T-cell (primary cell): ENCODE measurements at regions not wholly inside any gene's neighbourhood (a gene's known extent, or its start where the extent isn't known, plus 50 kb on each side); places are given as distances from the start of the nearest gene placed in this dataset.

ENCODE experiments used
- ATAC-seq, 4 experiments: fragments of 200-7000 bp in 3 of 4; fragments of 150-1000 bp in 1 of 4; cut with Tn5 transposase; replicated peaks in 1 of 4; 1 replicate in 3 of 4; 2 replicates in 1 of 4; pipeline ENCODE4 v1.10.0; 2021; ENCODE audit warnings: moderate library complexity in 3 of 4, mild to moderate bottlenecking in 2 of 4, moderate number of reproducible peaks in 1 of 4
- CTCF ChIA-PET, 2 donors: fragments of 300-600 bp; sonication (Branson Sonifier 250); formaldehyde crosslinking; loops; one replicate each; lab custom pipeline; 2022; ENCODE audit warnings: antibody characterized with exemption in 2 of 2; lab: Charles Lee
- POLR2A ChIA-PET, 2 donors: fragments of 300-600 bp; sonication (Branson Sonifier 250); formaldehyde crosslinking; loops; one replicate each; lab custom pipeline; 2022; ENCODE audit warnings: antibody characterized with exemption in 2 of 2; lab: Charles Lee
- DNase-seq, 35 experiments: peaks; one replicate each; pipeline versions ENCODE4 v3.0.0 to v3.0.0-alpha.2; 2013 to 2023
- H3K27ac ChIP-seq: one replicate; pipeline ENCODE4 v1.5.1; 2013; ENCODE audit warnings: low read length
- H3K27me3 ChIP-seq, 2 experiments: replicated peaks in 1 of 2; 1 replicate in 1 of 2; 2 replicates in 1 of 2; pipeline versions ENCODE4 v1.6.1 to v1.7.0; 2013; ENCODE audit warnings: low read length in 1 of 2, mixed read lengths in 1 of 2; ENCODE audit not compliant: control insufficient read depth in 2 of 2, insufficient read depth in 2 of 2; ENCODE audit errors: extremely low read depth in 1 of 2
- H3K36me3 ChIP-seq, 2 donors: 1 replicate in 1 of 2; 2 replicates in 1 of 2; pipeline versions ENCODE4 v1.6.1 to v1.7.0; 2013; ENCODE audit warnings: low read length in 1 of 2; ENCODE audit not compliant: control insufficient read depth in 2 of 2, insufficient read depth in 1 of 2; ENCODE audit errors: extremely low read depth in 1 of 2
- H3K4me1 ChIP-seq, 2 experiments: 1 replicate in 1 of 2; 2 replicates in 1 of 2; pipeline versions ENCODE4 v1.6.1 to v1.7.0; 2013; ENCODE audit warnings: low read length in 2 of 2, mixed read lengths in 1 of 2; ENCODE audit not compliant: insufficient read depth in 2 of 2, control insufficient read depth in 1 of 2; ENCODE audit errors: extremely low read depth in 1 of 2
- H3K4me3 ChIP-seq, 2 donors: 1 replicate in 1 of 2; 2 replicates in 1 of 2; pipeline versions ENCODE4 v1.5.1 to v1.7.0; 2013; ENCODE audit warnings: mild to moderate bottlenecking in 2 of 2, low read length in 1 of 2, moderate library complexity in 1 of 2; ENCODE audit not compliant: control insufficient read depth in 1 of 2; ENCODE audit errors: extremely low read depth in 1 of 2
- H3K9me3 ChIP-seq: 2 replicates; pipeline ENCODE4 v1.7.0; 2013
- H3K27ac Mint-ChIP-seq, 2 donors: one replicate each; pipeline ENCODE4 v1.8.0; 2020 to 2021; ENCODE audit warnings: mild to moderate bottlenecking in 2 of 2, mixed read lengths in 2 of 2
- H3K27me3 Mint-ChIP-seq, 2 donors: one replicate each; pipeline ENCODE4 v1.8.0; 2021 to 2022; ENCODE audit warnings: mixed read lengths in 2 of 2
- H3K36me3 Mint-ChIP-seq: one replicate; pipeline ENCODE4 v1.8.0; 2021; ENCODE audit warnings: mixed read lengths
- H3K4me1 Mint-ChIP-seq, 3 donors: one replicate each; pipeline ENCODE4 v1.8.0; 2020 to 2022; ENCODE audit warnings: mixed read lengths in 3 of 3, mild to moderate bottlenecking in 1 of 3
- H3K4me3 Mint-ChIP-seq, 3 donors: one replicate each; pipeline ENCODE4 v1.8.0; 2020 to 2022; ENCODE audit warnings: mild to moderate bottlenecking in 3 of 3, mixed read lengths in 3 of 3, moderate library complexity in 3 of 3
- H3K9me3 Mint-ChIP-seq, 3 donors: one replicate each; pipeline ENCODE4 v1.8.0; 2020 to 2022; ENCODE audit warnings: mixed read lengths in 3 of 3
- WGBS: methylation state at CpG from one replicate; pipeline ENCODE4 v1.1.5; 2013; ENCODE audit warnings: missing lambda C conversion rate; ENCODE audit not compliant: insufficient coverage; 5-methylcytosine and 5-hydroxymethylcytosine counted together

DNA sequence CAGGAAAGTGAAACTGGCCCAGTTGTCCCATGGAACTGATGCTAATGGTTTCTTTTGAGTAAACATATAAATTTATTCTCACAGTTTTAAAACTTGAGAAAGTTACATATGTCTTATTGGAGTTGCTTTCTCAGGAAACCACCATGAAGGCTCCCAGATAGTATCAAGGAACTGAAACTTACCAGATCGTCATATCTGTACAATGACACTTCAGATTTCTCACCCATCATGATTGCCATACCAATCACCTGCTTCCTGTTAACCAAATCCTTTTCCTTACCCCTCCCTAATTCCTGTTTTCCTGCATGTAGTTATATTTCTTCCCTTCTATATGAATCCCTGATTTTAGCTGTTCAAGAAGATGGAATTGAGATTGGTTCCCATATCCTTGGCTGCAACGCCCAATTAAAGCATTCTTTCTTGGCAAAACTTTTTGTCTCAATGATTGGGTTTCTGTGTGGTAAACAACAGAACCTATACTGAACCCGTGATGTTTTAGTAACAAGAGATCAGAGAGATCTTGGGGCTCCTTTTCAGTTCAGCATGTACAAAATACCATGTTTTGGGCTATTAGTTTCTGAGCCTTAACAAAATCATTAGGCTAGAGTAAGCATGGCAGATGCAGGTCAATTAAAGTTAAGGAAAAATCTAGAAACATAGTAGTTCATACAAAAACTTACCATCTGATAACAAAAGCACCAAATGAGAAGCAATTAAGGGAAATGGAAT, 781.3 kb upstream of the MIR17HG start:
- no peaks in the 10 kb centered on the region for H3K36me3 Mint-ChIP-seq
- Histone ChIP-seq H3K27ac (no peak overlapping the region), H3K36me3 (no peaks in the 10 kb centered on the region), H3K4me3 (no peak overlapping the region), H3K9me3 (no peaks in the 10 kb centered on the region), H3K4me1 (no peaks in the 10 kb centered on the region), H3K27me3 (no peaks in the 10 kb centered on the region)
- no peaks in the 10 kb centered on the region for H3K4me1 Mint-ChIP-seq
- no peak overlapping the region for H3K4me3 Mint-ChIP-seq
- no peak overlapping the region for H3K27ac Mint-ChIP-seq
- WGBS: 61% methylated on average over 3 of the region's 3 CpGs
- no peaks in the 10 kb centered on the region for H3K27me3 Mint-ChIP-seq
- POLR2A ChIA-PET: no interaction called here
- peaks cover 12 to 19% (median 14%) of the 10 kb centered on the region in 3 donors for H3K9me3 Mint-ChIP-seq
- CTCF ChIA-PET: no interaction called here
- ATAC-seq: no peak
- no peak for DNase-seq

DNA sequence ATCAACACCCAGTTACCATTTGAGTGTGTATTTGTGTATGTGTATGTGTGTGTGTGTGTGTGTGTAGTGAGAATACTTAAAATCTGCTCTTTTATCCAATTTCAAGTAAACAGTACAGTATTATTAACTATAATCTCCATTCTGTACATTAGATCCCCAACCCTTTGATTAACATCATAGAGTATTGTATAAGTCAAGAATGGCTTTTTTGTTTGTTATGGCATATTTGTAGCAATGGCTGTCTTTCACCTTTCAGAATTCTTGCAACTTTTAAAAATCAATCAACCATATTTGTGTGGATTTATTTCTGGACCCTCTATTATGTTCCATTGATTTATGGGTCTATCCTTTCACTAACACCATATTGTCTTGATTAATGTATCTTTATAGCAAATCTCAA, 779.3 kb upstream of the MIR17HG start:
- ChIA-PET CTCF (no interaction called here), POLR2A (no interaction called here)
- H3K4me3 ChIP-seq: no peak overlapping the region
- H3K9me3 ChIP-seq: no peaks in the 10 kb centered on the region
- Mint-ChIP-seq H3K36me3 (no peaks in the 10 kb centered on the region), H3K4me3 (no peak overlapping the region), H3K9me3 (peaks cover 8 to 17% (median 14%) of the 10 kb centered on the region in 3 donors), H3K27me3 (no peaks in the 10 kb centered on the region), H3K4me1 (no peaks in the 10 kb centered on the region), H3K27ac (no peak overlapping the region)
- H3K27ac ChIP-seq: no peak overlapping the region
- DNase-seq: no peak
- no peak for ATAC-seq
- no peaks in the 10 kb centered on the region for H3K36me3 ChIP-seq
- H3K4me1 ChIP-seq: no peaks in the 10 kb centered on the region
- H3K27me3 ChIP-seq: no peaks in the 10 kb centered on the region

DNA sequence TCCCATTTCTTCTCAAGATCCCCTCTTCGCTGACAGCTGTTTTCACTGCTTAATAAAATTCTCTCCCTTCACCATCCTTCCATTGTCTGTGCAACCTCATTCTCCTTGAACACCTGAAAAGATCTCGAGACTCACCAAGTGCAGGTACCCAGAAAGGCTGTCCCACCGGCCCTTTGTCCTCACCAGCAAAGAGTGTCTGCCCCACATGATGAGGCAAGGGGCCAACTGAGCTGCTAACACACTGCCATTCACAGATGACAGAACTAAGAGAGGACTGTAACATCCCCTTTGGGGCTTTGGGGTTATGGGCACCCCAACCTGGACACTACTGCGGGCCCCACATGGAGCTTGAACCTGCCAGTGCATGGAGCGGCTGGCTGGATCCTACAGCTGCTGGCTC, 771.4 kb upstream of the MIR17HG start:
- 55% methylated on average over 5 of the region's 5 CpGs for WGBS
- H3K4me3 ChIP-seq: no peak overlapping the region
- H3K36me3 ChIP-seq: no peaks in the 10 kb centered on the region
- H3K4me1 ChIP-seq: no peaks in the 10 kb centered on the region
- CTCF ChIA-PET: no interaction called here
- DNase-seq (no peak), ATAC-seq (no peak)
- H3K4me1 Mint-ChIP-seq: no peaks in the 10 kb centered on the region
- no peaks in the 10 kb centered on the region for H3K9me3 ChIP-seq
- no peak overlapping the region for H3K27ac Mint-ChIP-seq
- POLR2A ChIA-PET: no interaction called here
- no peak overlapping the region for H3K4me3 Mint-ChIP-seq
- H3K27ac ChIP-seq: no peak overlapping the region
- no peaks in the 10 kb centered on the region for H3K27me3 ChIP-seq
- peaks cover 7 to 17% (median 15%) of the 10 kb centered on the region in 3 donors for H3K9me3 Mint-ChIP-seq
- no peaks in the 10 kb centered on the region for H3K27me3 Mint-ChIP-seq
- no peaks in the 10 kb centered on the region for H3K36me3 Mint-ChIP-seq

DNA sequence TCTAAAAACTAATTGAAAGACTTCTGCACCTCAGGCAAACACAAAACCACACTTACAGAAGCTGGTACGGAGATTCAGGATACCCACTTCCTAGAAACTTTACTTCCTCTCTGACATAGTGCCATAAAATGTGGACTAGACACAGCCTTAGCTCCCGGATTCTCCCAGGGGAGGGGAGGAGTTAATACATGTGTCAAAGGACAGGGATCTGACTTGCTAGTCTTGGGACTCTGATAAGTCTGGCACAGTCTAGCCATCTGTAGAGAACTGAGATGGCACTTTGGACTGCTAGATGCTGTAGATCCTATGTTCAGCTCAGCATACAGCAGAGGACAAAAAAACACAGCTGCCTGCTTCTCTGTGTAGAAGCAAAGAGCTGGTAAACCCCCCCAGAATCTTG, 769.8 kb upstream of the MIR17HG start:
- WGBS: no CpG with 5 or more reads among the region's 2 CpGs
- CTCF ChIA-PET: no interaction called here

DNA sequence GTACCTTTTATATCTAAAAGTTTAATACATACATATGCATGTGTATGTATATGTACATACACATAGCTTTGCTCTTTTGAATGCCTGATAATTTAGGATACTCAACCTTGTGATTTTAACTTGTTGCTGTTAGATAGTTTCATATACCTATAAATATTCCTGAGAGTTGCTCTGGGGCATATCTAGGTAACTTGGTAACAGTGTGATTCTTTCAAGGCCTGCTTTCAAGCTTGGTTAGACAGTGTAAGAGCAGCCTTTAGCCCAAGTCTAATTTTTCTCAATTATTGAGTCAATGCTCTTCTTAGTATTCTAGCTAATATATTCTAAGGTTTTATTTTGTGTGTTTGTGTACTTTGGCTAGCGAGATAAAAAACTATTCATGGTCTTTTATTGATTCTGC, 762.1 kb upstream of the MIR17HG start:
- CTCF ChIA-PET: no interaction called here

More for the DNA sequence above, 769.8 kb upstream of the MIR17HG start:
- Mint-ChIP-seq H3K4me3 (no peak overlapping the region), H3K36me3 (no peaks in the 10 kb centered on the region), H3K9me3 (peaks cover 8 to 20% (median 12%) of the 10 kb centered on the region in 3 donors), H3K4me1 (no peaks in the 10 kb centered on the region), H3K27ac (no peak overlapping the region), H3K27me3 (no peaks in the 10 kb centered on the region)
- no peak for ATAC-seq
- DNase-seq: no peak
- Histone ChIP-seq H3K36me3 (no peaks in the 10 kb centered on the region), H3K4me3 (no peak overlapping the region), H3K9me3 (no peaks in the 10 kb centered on the region), H3K27ac (no peak overlapping the region), H3K27me3 (no peaks in the 10 kb centered on the region), H3K4me1 (no peaks in the 10 kb centered on the region)
- POLR2A ChIA-PET: no interaction called here

DNA sequence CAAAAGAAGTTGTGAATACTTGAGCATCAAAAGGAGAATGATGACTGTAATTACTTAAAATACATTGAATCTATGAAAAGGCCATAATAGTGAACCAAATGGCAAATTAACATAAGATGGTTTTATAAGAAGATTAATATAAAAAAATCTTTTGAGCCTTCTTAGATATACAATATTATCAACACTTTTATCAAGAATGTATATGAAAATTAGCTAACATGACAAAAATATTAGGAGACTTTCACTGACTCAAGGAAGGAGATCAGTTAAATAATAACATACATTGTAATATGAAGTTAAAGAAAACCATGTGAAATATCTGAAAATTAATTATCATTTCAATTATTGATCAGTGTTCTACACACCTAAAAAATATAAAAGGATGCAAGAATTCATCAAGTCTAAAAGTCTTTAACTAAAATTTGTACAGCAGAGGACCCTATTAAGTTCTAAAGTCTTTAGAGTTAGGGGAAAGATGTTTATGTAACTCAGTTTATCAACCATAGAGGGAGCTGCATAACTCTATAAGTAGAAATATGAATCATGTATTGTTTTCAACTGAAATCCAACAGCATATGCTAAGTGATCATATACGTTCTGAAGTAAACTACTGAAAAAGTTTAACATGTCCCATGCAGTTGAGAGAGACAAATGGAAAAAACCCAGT, 756.1 kb upstream of the MIR17HG start:
- WGBS: no CpG with 5 or more reads among the region's 1 CpG
- Histone ChIP-seq H3K27me3 (no peaks in the 10 kb centered on the region), H3K4me1 (no peaks in the 10 kb centered on the region), H3K36me3 (no peaks in the 10 kb centered on the region), H3K27ac (no peak overlapping the region), H3K9me3 (no peaks in the 10 kb centered on the region), H3K4me3 (no peak overlapping the region)
- no peak for ATAC-seq
- ChIA-PET CTCF (interaction anchor here in 1 of 2 donors (0.6 kb wide), 1 partner anchor 108 kb away, joined by 3 read pairs; no protein-coding TSS in a partner anchor), POLR2A (interaction anchor here in 1 of 2 donors (0.7 kb wide), 1 partner anchor 1906 kb away, joined by 18 read pairs; no protein-coding TSS in a partner anchor)
- DNase-seq: no peak
- Mint-ChIP-seq H3K27ac (no peak overlapping the region), H3K27me3 (no peaks in the 10 kb centered on the region), H3K4me1 (no peaks in the 10 kb centered on the region), H3K36me3 (no peaks in the 10 kb centered on the region), H3K9me3 (peaks cover 3 to 25% (median 5%) of the 10 kb centered on the region in 3 donors), H3K4me3 (no peak overlapping the region)

More for the DNA sequence above, 762.1 kb upstream of the MIR17HG start:
- Mint-ChIP-seq H3K36me3 (no peaks in the 10 kb centered on the region), H3K9me3 (peaks cover 3 to 29% (median 12%) of the 10 kb centered on the region in 3 donors), H3K27me3 (no peaks in the 10 kb centered on the region), H3K4me1 (no peaks in the 10 kb centered on the region), H3K27ac (no peak overlapping the region), H3K4me3 (no peak overlapping the region)
- Histone ChIP-seq H3K9me3 (no peaks in the 10 kb centered on the region), H3K27ac (no peak overlapping the region), H3K36me3 (no peaks in the 10 kb centered on the region), H3K27me3 (no peaks in the 10 kb centered on the region), H3K4me3 (no peak overlapping the region), H3K4me1 (no peaks in the 10 kb centered on the region)
- WGBS: no CpG with 5 or more reads among the region's 1 CpG
- DNase-seq (no peak), ATAC-seq (no peak)
- POLR2A ChIA-PET: no interaction called here
